HG02678 (cell line): ENCODE measurements at regions not wholly inside any gene's neighbourhood (a gene's known extent, or its start where the extent isn't known, plus 50 kb on each side); places are given as distances from the start of the nearest gene placed in this dataset.

Source experiments
- ATAC-seq: cut with Tn5 transposase; IDR thresholded peaks from one replicate; pipeline ENCODE4 v1.9.1; 2021; ENCODE audit warnings: mild to moderate bottlenecking, moderate library complexity; ENCODE audit not compliant: unreplicated experiment

DNA sequence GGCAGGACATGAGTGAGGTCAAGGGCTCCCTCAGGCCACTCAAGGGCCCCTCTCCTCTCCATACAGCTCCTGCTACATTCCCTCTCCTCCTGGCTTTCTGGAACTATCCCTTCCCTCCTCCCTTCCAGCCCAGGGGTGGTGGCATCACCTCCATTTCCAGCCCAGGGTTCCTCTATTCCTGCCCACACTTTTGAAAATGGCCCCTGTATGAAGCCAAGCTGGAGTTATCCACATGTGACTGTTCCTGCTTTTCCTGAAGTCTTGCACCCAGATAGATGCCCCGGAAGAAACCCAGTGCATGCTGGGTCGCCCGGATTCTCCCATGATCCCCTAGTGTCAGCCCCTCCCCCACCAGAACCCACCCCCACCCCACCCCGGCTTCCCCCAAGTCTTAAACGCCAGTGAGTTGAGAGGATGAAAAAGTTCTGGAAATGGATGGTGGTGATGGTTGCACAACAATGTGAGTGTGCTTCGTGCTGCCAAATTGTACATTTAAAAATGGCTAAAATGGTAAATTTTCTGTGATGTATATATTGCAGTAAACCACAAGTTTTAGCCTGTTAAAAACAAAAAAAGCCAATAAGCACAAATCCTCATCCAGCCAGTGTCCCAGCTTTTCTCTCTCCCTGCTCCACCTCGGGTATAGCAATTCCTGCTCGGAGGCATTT lies 136.9 kb downstream of the SCARB1 start:
- ATAC-seq = no peak

DNA sequence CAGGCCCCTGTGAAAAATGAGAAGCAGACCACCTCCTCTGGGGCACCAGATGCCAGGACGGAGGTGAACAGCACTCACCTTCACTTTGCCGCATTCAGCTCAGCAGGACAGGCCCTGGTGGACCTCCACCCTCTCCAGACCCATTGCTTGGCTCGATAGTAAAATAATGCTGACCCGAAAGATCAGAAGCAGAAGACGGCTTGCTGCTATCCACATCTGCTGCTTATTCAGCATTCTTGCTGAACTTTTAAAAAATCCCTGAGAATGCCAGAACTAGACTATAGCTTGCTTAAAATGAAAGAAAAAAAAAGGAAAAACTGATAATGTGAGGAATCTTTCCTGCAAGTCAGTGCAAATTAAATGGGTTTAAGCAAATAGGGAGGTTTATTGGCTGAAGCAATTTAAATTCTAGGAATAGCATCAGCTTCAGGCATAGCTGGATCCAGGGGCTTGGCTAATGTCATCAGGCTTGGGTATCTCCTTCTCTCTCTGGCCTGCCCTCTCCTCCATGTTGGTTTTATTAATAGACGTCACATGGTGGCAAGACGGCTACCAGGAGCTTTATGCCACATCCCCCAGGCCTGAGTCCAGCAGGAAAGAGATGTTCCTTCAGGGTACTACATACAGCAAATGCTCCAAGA lies 137.9 kb downstream of the SCARB1 start:
- no peak for ATAC-seq

DNA sequence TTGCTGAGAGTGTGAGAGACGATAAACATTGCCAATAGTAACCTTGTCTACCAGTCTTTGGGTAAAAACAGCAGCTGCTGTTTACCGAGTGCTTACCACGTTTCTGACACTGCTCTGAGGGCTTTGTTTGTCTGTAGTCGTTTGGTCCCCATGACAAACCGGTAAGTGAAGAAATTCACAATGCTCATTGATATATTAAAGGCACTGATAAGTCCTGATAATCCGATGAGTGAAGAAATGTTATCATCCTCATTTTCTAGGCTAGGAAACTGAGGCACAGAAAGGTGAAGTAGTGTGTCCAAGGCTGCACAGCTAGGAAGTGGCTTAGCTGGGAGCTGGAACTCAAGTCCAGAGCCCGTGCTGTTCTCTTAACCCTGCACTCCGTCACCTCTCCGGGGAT lies 138.6 kb downstream of the SCARB1 start:
- no peak for ATAC-seq

DNA sequence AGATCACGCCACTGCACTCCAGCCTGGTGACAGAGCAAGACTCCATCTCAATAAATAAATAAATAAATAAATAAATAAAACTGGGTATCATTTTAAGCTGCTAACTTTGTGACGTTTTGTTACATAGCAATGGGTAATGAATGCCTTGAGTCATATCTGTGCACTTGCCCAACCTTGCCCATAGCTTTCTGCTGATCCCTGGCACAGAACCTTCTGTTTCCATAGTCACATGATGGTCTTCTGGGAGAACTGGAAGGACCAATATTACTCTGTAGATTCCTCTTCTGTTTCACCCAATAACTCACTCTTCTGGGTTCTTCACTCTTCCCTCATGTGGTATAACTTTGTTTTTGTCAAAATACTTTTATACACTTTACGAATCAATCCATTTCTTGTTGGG lies 140.8 kb downstream of the SCARB1 start:
- no peak for ATAC-seq

DNA sequence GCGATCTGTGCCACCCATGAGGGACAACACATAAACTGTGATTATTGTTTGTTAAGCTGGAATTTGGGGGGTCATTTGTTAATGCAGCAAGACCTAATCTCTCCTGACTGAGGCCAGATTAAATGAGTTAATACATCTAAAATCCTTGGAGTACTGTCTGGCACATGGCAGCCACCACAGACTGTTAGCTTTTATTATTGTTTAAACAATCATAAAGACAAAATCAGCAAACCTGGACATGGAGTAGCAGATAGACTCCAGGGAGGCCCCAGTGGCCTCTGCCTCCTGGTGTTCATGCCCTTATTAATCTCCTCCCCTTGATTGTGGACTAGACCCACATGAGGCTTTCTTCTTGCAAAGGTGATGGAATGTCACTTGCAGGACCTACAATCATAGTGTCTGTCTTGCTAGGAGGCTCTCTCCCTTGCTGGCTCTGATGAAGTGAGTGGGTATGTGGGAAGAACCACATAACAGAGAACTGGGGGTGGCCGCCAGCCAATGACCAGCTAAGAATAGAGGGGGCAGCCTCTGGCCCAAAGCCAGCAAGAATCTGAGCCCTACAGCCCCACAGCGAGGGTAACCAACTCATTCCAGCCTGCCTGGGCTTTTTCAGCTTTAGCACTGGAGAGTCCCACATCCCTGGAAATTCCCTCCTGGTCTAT lies 142.0 kb downstream of the SCARB1 start:
- no peak for ATAC-seq

DNA sequence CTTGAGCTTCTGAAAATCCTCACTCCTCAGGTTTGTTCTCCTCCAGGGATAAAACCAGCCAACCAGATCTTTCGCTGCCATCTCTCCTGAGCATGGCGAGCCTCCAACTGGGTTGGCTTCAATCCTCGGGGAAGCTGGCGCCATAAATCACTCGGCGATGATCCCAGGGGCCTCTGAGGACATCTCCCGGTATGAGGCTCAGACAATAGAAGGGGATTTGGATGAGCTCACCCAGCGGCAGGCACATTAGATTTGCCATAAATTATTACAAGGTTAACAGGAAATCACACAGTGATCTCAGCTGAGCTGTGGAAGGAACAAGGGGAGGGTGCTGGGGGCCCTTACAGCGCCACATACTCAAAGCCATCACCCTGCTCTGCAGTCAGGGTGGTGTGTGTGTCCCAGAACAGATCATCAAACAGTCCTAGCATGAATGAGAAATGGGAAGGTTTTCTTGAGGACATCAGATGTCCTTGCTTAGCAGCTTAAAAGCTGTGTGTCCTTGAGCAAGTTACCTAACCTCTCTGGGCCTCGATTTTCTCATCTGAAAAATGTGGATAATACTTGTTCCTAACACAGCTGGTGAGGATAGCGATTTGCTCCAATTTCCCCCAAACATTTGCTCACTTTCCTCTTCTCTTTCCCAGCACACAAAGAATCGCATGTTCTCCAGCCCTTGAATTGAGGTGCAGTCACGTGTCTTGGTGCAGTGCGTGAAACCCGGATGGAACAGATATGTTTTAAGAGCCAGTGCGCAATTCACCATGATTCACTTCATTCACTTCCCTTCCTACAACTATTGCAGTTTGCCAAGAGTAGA lies 142.8 kb downstream of the SCARB1 start:
- no peak for ATAC-seq

DNA sequence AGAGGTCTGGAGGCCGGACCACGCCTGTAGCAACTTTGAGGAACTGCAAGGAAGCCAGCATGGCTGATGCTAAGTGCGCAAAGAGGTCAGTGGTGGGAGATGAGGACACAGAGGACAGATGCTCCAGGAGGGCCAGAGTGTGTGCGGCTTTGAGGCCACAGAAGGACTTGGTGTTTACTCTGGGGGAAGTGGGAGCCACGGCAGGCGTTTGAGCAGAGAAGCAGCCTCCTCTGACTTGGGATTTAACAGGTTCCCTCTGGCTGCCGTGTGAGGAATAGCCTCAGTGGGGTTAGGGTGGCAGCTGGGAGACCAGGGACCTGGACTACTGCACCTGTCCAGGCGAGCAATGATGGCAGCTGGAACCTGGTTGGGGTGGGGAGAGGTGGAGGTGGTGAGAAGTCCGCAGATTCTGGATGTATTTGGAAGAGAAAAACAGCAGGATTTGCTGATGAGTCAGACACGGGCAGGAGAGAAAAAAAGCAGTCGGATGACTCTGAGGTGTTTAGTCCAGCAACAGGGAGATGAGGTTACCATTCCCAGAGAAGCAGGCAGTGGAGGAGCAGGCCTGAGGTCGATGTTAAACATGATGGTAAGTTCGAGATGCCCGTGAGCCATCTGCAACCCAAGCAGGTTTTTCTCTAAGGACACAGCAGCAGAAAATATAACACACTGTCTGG lies 143.5 kb downstream of the SCARB1 start:
- no peak for ATAC-seq

DNA sequence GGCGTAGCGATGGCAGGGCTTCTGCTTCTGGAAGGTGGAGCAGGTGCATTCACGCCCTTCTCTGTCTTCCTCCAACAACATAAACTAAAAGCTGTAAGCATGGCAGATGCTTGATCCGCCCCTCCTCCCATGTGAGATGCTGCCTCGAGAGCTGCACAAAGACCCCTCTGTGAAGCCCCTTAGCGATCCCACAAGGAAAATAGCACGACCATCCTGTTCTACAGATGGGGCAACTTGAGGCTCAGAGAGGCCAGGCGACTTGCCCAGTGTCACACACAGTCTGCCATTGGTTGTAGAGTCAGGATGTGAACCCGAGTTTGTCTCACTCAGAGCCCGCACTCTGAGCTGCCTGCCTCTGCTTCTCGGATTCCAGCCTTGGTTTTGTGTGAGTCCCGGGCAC lies 144.4 kb downstream of the SCARB1 start:
- no peak for ATAC-seq

DNA sequence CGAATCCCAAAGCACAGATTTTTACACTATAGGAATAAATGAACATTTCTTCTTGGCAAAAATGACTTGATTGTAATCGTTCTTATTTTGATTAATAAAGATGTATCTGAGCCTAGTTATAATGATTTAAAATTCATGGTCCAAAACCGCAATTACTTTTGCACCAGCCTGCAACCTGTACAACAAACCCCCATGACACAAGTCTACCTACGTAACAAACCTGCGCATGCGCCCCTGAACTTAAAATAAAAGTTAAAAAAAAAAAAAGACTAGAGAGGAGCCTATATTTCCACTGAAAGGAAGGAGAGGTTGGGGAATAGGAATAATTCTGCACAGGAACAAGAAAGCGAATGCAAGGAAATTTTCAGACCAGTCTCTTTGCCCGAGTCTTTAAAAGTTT lies 145.2 kb downstream of the SCARB1 start:
- ATAC-seq = no peak

DNA sequence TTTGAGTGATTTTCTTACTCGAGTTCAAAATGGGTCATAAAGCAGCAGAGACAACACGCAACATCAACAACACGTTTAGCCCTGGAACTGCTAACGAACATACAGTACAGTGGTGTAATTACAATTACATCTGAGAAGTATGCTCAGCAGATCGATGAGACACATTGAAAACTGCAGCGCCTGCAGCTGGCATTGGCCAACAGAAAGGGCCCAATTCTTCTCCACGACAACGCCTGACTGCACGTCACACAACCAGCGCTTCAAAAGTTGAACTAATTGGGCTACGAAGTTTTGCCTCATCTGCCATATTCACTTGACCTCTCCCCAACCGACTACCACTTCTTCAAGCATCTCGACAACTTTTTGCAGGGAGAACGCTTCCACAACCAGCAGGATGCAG lies 145.6 kb downstream of the SCARB1 start:
- no peak for ATAC-seq

DNA sequence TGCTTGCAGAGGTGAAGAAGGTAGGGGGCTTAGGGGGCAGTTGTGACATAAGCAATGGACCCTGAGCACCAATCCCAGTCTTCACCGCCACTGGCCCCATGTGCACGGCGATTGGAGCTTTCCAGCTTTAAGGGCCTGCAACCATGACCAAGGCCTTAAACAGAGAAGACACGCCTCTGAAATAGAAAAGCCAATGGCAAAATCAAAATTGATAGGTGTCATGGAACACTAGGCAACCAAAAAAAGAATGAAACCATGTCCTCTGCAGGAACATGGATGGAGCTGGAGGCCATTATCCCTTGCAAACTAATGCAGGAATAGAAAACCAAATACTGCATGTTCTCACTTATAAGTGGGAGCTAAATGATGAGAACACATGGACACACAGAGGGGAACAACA lies 146.3 kb downstream of the SCARB1 start:
- no peak for ATAC-seq

DNA sequence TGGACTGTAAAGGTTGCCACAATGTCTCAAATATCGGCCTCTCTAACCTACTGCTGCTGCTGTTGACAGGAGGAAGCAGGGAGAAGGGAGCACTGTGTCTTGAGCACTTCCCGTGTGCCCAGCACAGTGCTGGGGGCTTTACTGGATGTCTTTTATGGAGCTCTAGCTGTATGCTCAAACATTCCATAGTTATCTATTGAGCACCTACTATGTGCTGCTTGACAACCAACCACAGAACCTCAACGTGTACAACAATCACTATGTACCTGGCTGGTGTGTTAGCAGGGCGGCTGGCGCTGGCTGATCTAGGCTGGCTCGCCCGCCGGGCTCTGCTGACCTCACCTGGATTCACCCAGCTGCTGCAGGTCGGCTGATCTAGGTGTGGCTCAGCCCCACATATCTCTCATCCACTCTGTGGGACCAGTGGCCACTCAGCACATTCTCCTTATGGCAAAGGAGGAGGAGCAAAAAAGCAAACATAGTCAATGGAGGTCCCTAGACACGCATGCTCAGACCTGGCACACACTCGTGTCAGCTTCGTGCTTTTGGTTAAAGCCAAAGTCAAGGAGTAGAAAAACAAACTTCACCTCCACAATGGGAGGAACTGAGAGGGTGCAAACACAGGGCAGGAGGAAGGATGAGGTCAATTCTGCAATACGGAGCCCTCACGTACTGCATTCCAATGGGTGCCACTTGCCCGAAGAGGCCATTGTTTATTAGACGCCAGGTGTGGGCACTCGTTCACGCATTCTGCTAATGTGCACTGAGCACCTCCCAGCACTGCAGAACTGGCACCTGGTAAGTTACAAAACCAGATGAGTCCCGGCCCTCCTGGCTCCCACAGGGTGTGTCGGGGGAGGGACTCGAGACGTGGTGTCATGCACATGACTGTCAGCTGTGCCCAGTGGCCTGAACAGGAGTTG lies 147.2 kb downstream of the SCARB1 start:
- ATAC-seq = no peak

DNA sequence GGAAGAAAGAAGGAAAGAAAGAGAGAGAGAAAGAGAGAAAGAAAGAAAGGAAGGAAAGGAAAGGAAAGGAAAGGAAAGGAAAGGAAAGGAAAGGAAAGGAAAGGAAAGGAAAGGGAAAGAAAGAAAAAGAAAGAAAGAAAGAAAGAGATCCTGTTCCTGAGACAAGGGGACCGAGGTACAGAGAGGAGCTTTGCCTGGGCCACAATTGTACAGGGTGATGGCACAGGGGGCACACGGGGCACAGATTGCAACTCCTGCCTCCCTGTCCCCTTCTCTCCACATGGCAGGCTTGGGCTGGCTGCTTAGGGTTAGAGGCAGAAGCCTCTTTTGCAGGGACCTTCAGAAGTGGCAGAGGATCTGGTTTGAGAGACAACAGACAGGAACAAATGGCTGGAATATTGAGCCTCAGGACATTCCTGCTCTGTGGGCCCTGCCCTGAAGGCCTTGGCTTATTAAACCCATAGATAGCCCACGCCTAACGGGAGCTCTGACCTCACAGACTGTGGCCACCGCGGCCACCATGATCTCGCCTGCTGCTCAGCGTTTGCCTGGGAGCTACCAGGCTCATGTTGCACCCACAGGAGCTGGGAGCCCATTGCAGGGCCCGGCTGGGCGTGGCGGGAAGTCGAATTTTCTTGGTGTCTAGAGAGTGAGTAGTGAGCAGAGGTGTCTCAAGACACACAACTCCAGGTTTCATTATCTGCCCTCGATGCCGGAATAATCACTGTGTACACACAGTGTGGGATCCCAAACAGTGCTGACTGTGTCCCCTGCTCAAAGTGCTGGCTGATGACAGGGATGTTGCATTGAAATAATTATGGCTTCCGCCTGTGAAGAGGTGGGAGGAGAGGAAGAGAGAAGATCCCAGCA lies 147.9 kb upstream of the NCOR2 start:
- ATAC-seq = no peak

DNA sequence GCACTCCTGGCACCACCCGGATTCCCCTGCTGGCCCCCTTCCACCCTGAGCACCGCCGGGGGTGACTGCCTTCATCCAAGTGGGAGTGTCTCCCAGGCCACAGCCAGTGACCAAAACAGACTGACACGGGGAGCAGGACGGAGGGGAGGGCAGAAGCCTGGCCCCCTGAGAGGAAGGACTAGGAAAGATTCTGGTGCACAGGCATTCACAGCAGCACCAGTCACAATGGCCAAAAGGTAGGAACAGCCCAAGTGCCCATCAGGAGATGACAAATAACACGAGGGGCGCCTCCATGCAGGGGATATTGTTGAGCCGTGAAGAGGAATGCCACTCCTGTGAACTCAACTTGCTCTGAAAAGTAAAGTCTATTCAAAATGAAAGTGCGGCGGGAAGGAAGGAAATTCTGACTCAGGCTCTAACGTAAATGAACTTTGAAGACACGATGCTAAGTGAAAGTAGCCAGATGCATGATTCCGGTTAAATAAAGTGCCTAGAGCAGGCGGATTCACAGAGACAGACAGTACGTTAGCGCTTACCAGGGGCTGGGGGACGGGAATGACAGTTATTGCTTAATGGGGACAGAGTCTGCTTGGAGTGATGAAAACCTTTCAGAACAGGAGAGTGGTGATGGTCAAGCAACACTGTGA lies 146.1 kb upstream of the NCOR2 start:
- peak; percentile 82 for ATAC-seq

DNA sequence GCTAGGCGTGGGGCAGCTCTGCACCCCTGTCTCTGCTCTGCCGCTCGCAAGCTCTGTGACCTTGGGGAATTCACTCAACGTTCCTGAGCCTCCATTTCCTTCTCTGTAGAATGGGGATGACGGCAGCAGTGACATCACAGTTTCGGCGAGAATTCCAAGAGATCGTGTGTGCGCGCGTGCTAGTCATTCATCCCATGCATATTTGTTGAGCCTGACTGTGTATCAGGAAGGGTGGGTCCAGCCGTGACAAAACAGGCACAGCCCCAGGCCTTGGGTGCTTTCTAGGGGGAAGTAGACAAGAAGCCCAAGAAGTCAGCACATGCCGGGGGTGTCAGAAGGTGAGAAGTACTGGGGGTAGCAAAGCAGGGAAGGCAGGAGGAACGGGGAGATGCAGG lies 145.6 kb upstream of the NCOR2 start:
- peak; percentile 13 for ATAC-seq

DNA sequence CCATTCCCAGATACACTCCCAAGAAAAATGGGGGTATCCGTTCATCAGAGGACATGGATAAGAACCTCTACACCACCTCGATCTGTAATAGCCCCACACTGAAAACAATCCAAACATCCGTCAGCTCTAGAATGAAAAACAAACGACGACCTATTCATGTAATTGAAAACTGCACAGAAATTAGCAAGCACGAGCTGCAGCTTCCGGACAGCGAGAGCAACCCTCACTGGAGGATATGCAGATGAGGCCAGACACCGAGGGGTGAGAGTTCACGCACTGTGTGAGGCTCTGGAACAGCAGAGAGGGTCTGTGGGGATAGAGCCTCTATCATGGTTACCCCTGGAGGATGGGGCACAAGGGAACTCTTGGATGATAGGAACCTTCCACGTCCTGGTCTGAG lies 143.9 kb upstream of the NCOR2 start:
- no peak for ATAC-seq

DNA sequence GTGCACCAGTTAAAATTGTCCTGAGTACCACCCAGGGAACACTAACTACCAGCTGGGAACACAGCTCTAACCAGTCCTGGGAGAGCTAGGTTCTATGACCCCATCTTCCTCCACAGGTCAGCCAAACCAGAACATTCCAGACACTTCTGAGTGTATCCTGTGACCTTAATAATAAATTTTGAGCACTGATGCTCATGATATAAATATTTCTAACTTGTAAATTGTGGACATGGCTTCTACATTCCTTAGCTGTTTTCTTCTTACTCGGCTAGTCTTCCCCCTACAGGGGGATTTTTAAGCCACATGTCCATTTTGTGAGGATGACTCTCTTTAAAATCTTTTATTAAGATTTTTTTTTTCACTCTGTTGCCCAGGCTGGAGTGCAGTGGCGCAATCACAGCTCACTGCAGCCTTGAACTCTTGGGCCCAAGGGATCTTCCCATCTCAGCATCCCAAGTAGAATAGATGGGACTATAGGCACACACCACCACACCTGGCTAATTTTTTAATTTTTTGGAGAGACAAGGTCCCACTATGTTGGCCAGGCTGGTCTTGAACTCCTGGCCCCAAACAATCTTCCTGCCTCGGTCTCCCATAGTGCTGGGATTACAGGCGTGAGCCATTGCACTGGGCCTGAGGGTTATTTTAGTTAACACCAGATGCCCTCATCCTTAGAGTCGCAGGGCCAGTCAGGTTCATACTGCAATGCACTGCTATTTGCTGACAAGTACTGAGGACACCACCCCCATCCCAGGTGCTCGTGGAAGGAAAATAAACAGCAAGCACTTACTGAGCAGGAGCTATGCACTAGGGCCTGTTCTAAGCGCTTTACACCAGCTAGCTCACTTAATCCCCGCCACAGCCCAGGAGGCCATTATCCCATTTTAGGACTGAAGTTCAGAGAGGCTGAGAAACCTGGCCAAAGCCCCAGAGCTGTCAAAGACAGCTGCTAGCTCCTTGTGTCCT lies 142.6 kb upstream of the NCOR2 start:
- ATAC-seq = no peak
